ENCODE measurements at regions not wholly inside any gene's neighbourhood (a gene's known extent, or its start where the extent isn't known, plus 50 kb on each side); places are given as distances from the start of the nearest gene placed in this dataset.

DNA sequence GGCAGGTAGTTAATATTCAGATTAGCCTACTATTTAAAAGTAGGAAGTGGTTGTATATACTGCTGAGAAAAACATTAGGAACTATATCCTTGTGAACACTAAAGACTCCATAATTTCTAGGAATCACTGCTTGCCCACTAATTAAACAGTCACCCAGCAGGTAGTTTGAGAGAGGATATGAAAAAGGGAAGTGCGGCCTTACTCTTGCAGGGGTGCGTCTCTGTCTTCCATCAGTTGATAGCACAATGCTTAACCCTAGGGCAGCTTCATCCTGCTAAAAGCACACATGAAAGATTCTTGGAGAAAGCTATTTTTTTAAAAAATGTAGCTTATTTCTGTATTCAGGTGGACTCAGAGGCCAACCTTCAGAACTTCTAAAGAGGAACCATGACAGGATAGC, 53.1 kb upstream of the ATP5MC3 start:
- H3K36me3 ChIP-seq (ENCODE audit: control insufficient read depth, insufficient read depth, low read length): no peaks in the 10 kb centered on the region
- H3K9me3 ChIP-seq (ENCODE audit: control insufficient read depth, low read length): peaks cover 21% of the 10 kb centered on the region
- no peaks in the 10 kb centered on the region for H3K4me1 Mint-ChIP-seq
- DNase-seq: no peak
- H3K27me3 ChIP-seq (ENCODE audit: control insufficient read depth, insufficient read depth, low read length, poor library complexity, severe bottlenecking): no peaks in the 10 kb centered on the region
- H3K9me3 Mint-ChIP-seq: peaks cover 25% of the 10 kb centered on the region
- no peaks in the 10 kb centered on the region for H3K27me3 Mint-ChIP-seq (ENCODE audit: insufficient read depth)
- no peak overlapping the region for H3K4me3 ChIP-seq (ENCODE audit: low read length)
- H3K4me3 Mint-ChIP-seq: no peak overlapping the region
- no peak overlapping the region for H3K27ac Mint-ChIP-seq
- TF ChIP-seq, protein P1, sequence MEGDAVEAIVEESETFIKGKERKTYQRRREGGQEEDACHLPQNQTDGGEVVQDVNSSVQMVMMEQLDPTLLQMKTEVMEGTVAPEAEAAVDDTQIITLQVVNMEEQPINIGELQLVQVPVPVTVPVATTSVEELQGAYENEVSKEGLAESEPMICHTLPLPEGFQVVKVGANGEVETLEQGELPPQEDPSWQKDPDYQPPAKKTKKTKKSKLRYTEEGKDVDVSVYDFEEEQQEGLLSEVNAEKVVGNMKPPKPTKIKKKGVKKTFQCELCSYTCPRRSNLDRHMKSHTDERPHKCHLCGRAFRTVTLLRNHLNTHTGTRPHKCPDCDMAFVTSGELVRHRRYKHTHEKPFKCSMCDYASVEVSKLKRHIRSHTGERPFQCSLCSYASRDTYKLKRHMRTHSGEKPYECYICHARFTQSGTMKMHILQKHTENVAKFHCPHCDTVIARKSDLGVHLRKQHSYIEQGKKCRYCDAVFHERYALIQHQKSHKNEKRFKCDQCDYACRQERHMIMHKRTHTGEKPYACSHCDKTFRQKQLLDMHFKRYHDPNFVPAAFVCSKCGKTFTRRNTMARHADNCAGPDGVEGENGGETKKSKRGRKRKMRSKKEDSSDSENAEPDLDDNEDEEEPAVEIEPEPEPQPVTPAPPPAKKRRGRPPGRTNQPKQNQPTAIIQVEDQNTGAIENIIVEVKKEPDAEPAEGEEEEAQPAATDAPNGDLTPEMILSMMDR (conservative IDR thresholded peaks at IDR 0.05): no peak
- WGBS, 2 experiments (ENCODE audit: insufficient coverage in 1 of 2, insufficient read length in 1 of 2): 100% methylated on average over 2 of the region's 2 CpGs
- H3K27ac ChIP-seq (ENCODE audit: low read depth, low read length): no peak overlapping the region
- no peaks in the 10 kb centered on the region for H3K4me1 ChIP-seq (ENCODE audit: control insufficient read depth, insufficient read depth, low read length)
- H3K36me3 Mint-ChIP-seq (ENCODE audit: low read depth): peaks cover 5% of the 10 kb centered on the region
- no peak overlapping the region for H3K9ac ChIP-seq (ENCODE audit: extremely low read depth, low read length, poor library complexity, severe bottlenecking)

DNA sequence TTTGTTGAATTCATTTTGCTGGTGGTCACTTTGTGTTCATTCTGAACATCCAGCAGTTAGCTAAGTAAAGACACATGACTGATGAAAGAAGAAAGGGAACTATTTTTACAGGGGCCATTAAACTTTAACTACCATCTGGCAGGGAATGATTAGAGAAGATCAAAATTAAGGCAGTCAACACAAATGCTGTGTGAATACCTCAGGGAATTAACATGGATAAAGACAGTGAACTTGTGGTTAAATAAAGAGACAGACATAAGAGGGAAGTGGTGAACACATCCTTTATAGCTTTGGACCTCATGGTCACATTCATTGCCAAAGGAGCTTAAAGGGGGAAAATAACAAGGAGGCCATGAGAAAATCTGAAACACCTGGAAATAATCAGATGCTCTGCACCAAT, 52.6 kb upstream of the ATP5MC3 start:
- TF ChIP-seq, protein P1 (conservative IDR thresholded peaks at IDR 0.05): no peak

DNA sequence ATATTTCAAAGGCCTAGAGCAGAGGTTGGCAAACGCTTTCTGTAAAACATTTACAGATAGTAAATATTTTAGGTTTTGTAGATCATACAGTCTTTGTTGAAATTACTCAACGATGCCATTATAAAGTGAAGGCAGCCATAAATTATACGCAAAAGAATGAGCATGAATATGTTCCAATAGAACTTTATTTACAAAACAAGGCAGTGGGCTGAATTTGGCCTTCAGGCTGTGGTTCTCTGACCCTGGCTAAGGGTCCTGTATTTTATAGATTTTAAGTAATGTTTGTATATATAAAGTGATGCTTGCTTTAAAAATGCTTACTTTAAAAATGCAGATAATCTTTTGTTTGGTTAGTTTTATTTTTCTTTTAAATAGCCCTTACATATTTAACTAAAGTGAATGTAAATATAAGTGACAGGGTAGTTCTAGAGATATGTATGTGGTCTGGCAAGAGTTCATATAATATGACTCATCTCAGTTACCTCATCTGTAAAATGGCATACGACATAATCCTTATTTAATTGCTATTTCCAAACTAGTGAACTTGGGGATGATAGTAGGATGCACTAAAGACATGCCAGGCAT, 51.7 kb upstream of the ATP5MC3 start:
- WGBS, 2 experiments (ENCODE audit: insufficient coverage in 1 of 2, insufficient read length in 1 of 2): 94 to 100% methylated on average over 3 to 4 of the region's 4 CpGs
- H3K4me3 ChIP-seq (ENCODE audit: low read length): no peak overlapping the region
- H3K36me3 ChIP-seq (ENCODE audit: control insufficient read depth, insufficient read depth, low read length): no peaks in the 10 kb centered on the region
- no peaks in the 10 kb centered on the region for H3K4me1 ChIP-seq (ENCODE audit: control insufficient read depth, insufficient read depth, low read length)
- Mint-ChIP-seq H3K4me3 (no peak overlapping the region), H3K4me1 (no peaks in the 10 kb centered on the region), H3K36me3 (ENCODE audit: low read depth) (no peaks in the 10 kb centered on the region), H3K9me3 (peaks cover 10% of the 10 kb centered on the region), H3K27ac (no peak overlapping the region), H3K27me3 (ENCODE audit: insufficient read depth) (no peaks in the 10 kb centered on the region)
- H3K27ac ChIP-seq (ENCODE audit: low read depth, low read length): no peak overlapping the region
- no peak for DNase-seq
- TF ChIP-seq, protein P1 (conservative IDR thresholded peaks at IDR 0.05): no peak
- H3K27me3 ChIP-seq (ENCODE audit: control insufficient read depth, insufficient read depth, low read length, poor library complexity, severe bottlenecking): no peaks in the 10 kb centered on the region
- H3K9ac ChIP-seq (ENCODE audit: extremely low read depth, low read length, poor library complexity, severe bottlenecking): no peak overlapping the region
- peaks cover 7% of the 10 kb centered on the region for H3K9me3 ChIP-seq (ENCODE audit: control insufficient read depth, low read length)

More for the DNA sequence above, 52.6 kb upstream of the ATP5MC3 start:
- H3K27ac ChIP-seq (ENCODE audit: low read depth, low read length): no peak overlapping the region
- H3K4me3 ChIP-seq (ENCODE audit: low read length): no peak overlapping the region
- Mint-ChIP-seq H3K9me3 (peaks cover 20% of the 10 kb centered on the region), H3K4me1 (no peaks in the 10 kb centered on the region), H3K4me3 (no peak overlapping the region), H3K27ac (no peak overlapping the region), H3K36me3 (ENCODE audit: low read depth) (peaks cover 2% of the 10 kb centered on the region), H3K27me3 (ENCODE audit: insufficient read depth) (no peaks in the 10 kb centered on the region)
- no peak for DNase-seq
- H3K36me3 ChIP-seq (ENCODE audit: control insufficient read depth, insufficient read depth, low read length): no peaks in the 10 kb centered on the region
- no peaks in the 10 kb centered on the region for H3K4me1 ChIP-seq (ENCODE audit: control insufficient read depth, insufficient read depth, low read length)
- H3K27me3 ChIP-seq (ENCODE audit: control insufficient read depth, insufficient read depth, low read length, poor library complexity, severe bottlenecking): no peaks in the 10 kb centered on the region
- H3K9me3 ChIP-seq (ENCODE audit: control insufficient read depth, low read length): peaks cover 16% of the 10 kb centered on the region
- no peak overlapping the region for H3K9ac ChIP-seq (ENCODE audit: extremely low read depth, low read length, poor library complexity, severe bottlenecking)

Measured in endodermal cell (in vitro differentiated cells).